Nephron progenitor cell (in vitro differentiated cells): ENCODE measurements at regions not wholly inside any gene's neighbourhood (a gene's known extent, or its start where the extent isn't known, plus 50 kb on each side); places are given as distances from the start of the nearest gene placed in this dataset.

ENCODE experiments used
- DNase-seq: peaks from one replicate; pipeline ENCODE4 v3.0.0; 2021
- H3K27ac Mint-ChIP-seq: 2 replicates; pipeline ENCODE4 v1.8.0; 2021; ENCODE audit warnings: mild to moderate bottlenecking, moderate library complexity, mixed read lengths
- H3K27me3 Mint-ChIP-seq: 2 replicates; pipeline ENCODE4 v1.8.0; 2021; ENCODE audit warnings: mild to moderate bottlenecking, low read depth, mixed read lengths; ENCODE audit not compliant: poor library complexity
- H3K36me3 Mint-ChIP-seq: 2 replicates; pipeline ENCODE4 v1.8.0; 2021; ENCODE audit warnings: low read depth, mixed read lengths
- H3K4me1 Mint-ChIP-seq: 2 replicates; pipeline ENCODE4 v1.8.0; 2021; ENCODE audit warnings: mixed read lengths
- H3K4me3 Mint-ChIP-seq: 2 replicates; pipeline ENCODE4 v1.8.0; 2021; ENCODE audit warnings: mild to moderate bottlenecking, moderate library complexity, mixed read lengths
- H3K9me3 Mint-ChIP-seq: 2 replicates; pipeline ENCODE4 v1.8.0; 2021; ENCODE audit warnings: mild to moderate bottlenecking, moderate library complexity, mixed read lengths
- CTCF ChIP-seq: fragments of 200-600 bp; sonication (generic); IDR thresholded peaks from 2 replicates; pipeline ENCODE4 v1.5.0; 2021; ENCODE audit warnings: antibody characterized with exemption

- Mint-ChIP-seq H3K36me3 (no peaks in the 10 kb centered on the region), H3K9me3 (peaks cover 6% of the 10 kb centered on the region), H3K27ac (no peak overlapping the region), H3K4me1 (peaks cover 74% of the 10 kb centered on the region), H3K4me3 (no peak overlapping the region), H3K27me3 (peaks cover 74% of the 10 kb centered on the region)
- no peak for TF ChIP-seq CTCF
- DNase-seq, result no peak
Observed at GRCh38 chr6:37559050-37559449, 59.4 kb upstream of the CCDC167 start.

GRCh38 chr6:37558646-37559045 is 59.0 kb upstream of the CCDC167 start:
- DNase-seq, result no peak
- Mint-ChIP-seq H3K27me3 (peaks cover 73% of the 10 kb centered on the region), H3K4me3 (no peak overlapping the region), H3K9me3 (peaks cover 6% of the 10 kb centered on the region), H3K36me3 (no peaks in the 10 kb centered on the region), H3K4me1 (peaks cover 74% of the 10 kb centered on the region), H3K27ac (no peak overlapping the region)
- TF ChIP-seq CTCF, result no peak

- H3K9me3 Mint-ChIP-seq, result peaks cover 6% of the 10 kb centered on the region
- no peaks in the 10 kb centered on the region for H3K36me3 Mint-ChIP-seq
- no peak for TF ChIP-seq CTCF
- H3K4me3 Mint-ChIP-seq, result no peak overlapping the region
- H3K27ac Mint-ChIP-seq, result no peak overlapping the region
- peaks cover 71% of the 10 kb centered on the region for H3K27me3 Mint-ChIP-seq
- peaks cover 76% of the 10 kb centered on the region for H3K4me1 Mint-ChIP-seq
- DNase-seq, result no peak
Observed at GRCh38 chr6:37558168-37558567, 58.5 kb upstream of the CCDC167 start.

- H3K27me3 Mint-ChIP-seq, result peaks cover 75% of the 10 kb centered on the region
- H3K4me1 Mint-ChIP-seq, result peaks cover 81% of the 10 kb centered on the region
- peak overlapping the region; percentile 59 for H3K4me3 Mint-ChIP-seq
Observed at GRCh38 chr6:37557645-37558114, 58.0 kb upstream of the CCDC167 start.

GRCh38 chr6:37556881-37557644 is 57.4 kb upstream of the CCDC167 start:
- Mint-ChIP-seq H3K9me3 (peaks cover 6% of the 10 kb centered on the region), H3K27ac (no peak overlapping the region), H3K27me3 (peaks cover 73% of the 10 kb centered on the region), H3K4me1 (peaks cover 82% of the 10 kb centered on the region), H3K4me3 (peak overlapping the region; percentile 59), H3K36me3 (no peaks in the 10 kb centered on the region)
- peak; percentile 63 for DNase-seq
- no peak for TF ChIP-seq CTCF

More at GRCh38 chr6:37557645-37558114, 58.0 kb upstream of the CCDC167 start:
- Mint-ChIP-seq H3K36me3 (no peaks in the 10 kb centered on the region), H3K27ac (no peak overlapping the region), H3K9me3 (peaks cover 6% of the 10 kb centered on the region)
- no peak for DNase-seq
- no peak for TF ChIP-seq CTCF
